A204.1 (cell line): ENCODE measurements at regions not wholly inside any gene's neighbourhood (a gene's known extent, or its start where the extent isn't known, plus 50 kb on each side); places are given as distances from the start of the nearest gene placed in this dataset.

Source experiments
- FAIRE-seq: peaks from 2 replicates; lab custom pipeline; 2012; peaks lifted over from hg19 to GRCh38; lab: Jason Lieb, UNC

DNA sequence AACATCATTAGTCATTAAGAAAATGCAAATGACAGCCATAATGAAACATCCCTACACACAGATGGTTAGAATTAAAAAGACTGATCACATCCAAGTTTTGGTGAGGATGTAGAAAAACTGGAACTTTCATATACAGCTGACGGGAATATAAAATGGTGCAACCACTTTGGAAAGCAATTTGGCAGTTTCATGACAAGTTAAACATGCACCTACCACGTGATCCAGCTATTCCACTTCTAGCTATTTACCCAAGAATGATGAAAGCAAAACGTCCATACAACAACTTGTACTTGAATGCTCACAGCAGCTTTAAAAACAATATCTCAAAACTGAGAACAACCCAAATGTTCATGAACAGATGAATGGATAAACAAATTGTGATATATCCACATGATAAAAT, 77.9 kb upstream of the AVPR1A start:
- no peak for FAIRE-seq

DNA sequence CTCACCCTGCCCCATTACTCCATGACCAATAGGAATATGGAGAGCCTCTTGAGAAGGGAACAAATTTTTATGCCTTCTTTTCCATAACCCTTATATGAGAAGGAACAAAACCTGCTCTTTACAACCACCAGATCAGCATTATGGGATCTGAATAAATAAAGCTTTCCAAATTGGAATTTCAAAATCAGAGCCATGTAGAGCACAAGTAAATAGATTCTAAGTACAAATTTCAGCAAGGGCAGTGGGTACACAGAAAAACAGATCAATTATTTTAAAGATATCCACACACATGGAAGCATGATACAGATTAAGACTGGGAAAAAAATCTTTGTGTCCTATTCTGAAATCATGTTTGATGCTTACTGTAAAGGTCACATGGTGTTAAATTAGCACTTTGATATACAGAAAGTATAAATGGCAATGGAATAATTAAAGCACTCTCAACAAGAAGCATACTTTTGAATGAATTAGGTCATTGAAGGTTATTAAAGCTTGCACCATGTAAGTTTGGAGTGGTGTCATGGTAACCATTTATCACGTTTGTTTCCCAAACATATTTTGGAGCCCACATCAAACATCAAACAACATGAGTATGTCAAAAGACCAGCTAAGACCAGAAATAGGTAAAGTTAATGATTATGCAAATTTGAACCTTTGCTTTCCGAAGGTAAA, 75.9 kb upstream of the AVPR1A start:
- no peak for FAIRE-seq

DNA sequence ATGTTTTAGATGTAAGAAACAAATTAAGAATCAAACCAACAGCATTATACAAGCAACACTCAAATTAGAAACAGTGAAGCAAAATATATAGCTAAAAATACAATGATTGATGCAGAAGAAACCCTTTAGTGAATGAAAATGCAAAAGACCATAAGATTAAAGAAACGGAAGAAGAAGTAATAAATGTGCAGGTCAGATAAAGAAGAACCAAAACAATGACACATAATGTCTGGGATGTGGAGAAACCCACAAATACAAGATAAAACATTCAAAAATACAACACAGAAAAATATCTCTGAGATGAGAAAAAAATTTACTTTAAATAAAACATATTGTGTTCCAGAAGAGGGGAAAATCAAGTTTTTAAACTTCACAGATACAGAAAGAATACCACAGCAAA, 73.4 kb upstream of the AVPR1A start:
- FAIRE-seq, result no peak

DNA sequence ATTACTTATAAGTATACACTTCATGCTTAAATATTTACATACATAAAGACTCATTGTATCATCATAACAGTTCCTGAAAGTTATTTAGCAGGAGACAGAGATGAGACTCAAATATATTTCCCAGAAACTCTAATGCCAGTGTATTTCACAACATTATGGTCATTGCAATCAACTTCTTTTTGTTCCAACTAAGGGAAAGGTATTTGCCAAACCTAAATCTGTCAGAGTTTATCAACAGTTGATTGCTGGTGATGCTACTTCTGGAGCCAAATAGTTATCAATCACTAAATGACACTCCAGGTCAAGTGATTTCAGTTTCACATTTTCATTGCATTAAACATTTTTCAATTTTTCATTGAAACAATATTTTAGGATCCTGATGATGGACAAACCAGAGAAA, 72.1 kb upstream of the AVPR1A start:
- no peak for FAIRE-seq

DNA sequence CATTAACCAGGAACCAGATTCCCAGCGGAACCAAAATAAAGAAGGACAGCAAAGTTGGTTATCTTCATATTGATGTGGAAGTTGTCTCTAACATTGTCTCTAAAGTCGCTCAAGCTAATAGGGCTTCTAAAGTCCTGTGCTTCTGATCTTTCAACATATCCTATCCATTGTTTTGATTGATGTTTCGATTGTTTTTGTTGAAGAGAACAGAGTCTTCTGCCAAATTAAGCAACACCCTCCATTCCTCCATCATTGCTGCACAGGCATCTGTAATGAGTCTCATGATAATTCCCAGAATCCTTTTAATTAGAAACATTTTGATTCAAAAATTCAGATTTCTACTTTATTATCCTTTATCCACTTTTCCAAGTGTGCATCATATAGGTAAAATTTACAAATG, 71.6 kb upstream of the AVPR1A start:
- no peak for FAIRE-seq

DNA sequence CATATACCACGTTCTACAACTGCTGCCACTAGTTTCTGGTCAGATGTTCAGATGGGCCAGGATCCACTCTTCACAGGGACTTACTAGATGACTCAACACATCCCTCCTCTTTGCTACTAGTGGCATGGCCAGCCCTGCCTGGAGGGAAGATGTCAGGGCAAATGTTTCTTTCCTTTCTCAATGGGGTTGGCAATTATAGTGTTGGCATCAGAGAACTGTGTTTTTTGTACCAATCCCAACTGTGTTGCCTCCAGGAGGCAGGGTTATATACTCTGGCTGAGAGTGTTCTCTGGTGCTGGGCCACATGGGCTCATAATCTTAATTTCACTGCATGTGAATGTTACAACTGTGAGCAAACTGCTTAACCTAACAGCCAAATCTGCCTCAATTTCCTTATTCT, 69.9 kb upstream of the AVPR1A start:
- FAIRE-seq, result no peak

DNA sequence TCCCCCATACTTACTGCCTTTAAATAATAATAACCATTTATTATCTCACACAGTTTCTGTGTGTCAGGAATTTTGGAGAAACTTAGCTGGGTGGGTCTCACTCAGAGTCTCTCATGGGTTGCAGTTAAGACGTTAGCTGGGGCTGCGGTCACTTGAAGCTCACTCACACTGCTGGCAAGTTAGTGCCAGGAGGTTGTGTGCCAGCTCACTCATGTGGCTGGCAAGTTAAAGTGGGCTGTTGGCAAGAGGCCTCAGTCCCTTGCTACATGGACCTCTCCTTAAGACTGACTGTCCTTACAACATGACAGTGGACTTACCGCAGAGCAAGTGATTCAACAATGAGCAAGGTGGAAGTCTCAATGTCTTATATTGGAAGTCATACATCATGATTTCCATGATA, 61.3 kb upstream of the AVPR1A start:
- no peak for FAIRE-seq

DNA sequence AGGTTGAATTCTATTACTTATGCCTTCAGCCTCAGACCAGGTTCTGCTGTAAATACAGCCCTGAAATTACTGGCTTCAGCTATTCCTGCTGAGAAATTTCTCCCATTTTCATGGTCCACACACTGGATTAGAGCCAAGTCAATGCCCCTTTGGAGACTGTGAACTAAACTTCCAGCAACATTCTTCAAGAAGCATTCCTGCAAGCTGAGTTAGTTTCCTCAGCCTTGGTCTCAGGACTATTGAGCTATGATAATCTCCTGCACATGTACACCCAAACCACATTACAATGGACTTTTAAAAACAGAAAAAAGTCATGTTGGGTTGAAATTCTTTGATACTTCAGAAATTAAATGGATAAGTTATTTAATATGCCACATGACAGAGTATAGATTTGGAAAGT, 58.0 kb upstream of the AVPR1A start:
- no peak for FAIRE-seq

DNA sequence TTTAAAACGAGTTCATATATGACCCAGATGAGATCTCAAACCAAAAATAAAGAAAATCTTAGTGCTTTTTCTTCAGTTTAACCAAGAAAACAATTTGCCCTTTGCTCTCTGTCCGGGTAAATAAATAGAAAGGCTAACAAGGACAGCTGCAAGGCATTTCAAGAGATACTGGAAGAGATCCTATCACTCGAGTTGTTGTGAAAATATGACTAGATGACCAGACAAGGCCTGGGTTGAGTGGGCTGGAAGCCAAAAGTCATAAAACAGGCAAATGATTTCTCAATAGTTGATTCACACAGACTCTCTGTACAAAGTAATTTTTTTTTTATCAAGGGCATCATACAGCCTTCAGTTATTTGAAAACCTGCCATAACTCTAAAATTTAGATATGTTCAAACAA, 55.9 kb upstream of the AVPR1A start:
- FAIRE-seq, result no peak

DNA sequence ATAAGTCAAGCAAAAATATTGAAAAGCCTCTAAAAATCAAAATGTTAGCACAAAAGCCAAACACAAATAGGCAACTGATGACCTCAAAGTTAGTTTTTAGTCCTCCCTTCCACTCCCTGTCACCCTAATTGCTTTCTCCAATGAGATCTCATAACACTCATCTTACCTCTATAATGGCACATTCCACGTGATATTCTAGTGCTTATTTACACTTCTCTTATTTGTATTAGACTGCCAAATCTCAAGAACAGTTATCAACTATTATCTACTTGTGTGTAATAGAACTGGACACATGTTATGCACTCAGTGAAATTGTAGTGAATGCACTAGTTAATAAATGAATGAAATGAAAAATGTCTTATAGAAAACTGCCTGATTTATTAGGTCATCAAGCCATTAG, 55.5 kb upstream of the AVPR1A start:
- no peak for FAIRE-seq
